GM18505 (cell line): ENCODE measurements at regions not wholly inside any gene's neighbourhood (a gene's known extent, or its start where the extent isn't known, plus 50 kb on each side); places are given as distances from the start of the nearest gene placed in this dataset.
"Not testable (repeated sequence)": the region's sequence is repeated elsewhere in the genome, so short reads cannot be mapped to it uniquely, and the experiment has no call there.

ENCODE experiments used
- ATAC-seq: cut with Tn5 transposase; IDR thresholded peaks from one replicate; pipeline ENCODE4 v1.9.1; 2021; ENCODE audit not compliant: unreplicated experiment
- POLR2A ChIP-seq: IDR thresholded peaks from 4 replicates; pipeline ENCODE4 v1.6.1; 2011; ENCODE audit warnings: borderline replicate concordance; ENCODE audit not compliant: insufficient read depth, insufficient read length; ENCODE audit errors: extremely low read depth

DNA sequence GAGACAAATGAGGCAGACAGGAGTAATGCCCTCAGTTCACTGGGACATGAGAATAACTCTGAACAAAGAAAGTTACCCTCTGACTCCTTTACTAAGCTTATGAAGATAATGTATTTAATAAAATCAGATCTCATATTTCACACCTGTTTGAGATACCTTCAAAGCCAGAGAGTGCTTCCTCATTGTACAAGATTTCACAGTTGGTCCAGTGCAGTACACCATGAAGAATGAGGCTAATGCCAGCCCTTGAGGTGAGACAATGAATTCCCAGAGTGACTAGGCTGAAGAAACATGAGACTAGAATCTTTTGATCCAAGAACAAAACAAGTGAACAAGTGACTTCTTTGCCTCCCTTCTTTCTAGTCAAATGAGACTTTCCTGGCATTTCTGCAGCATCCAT, 1133.8 kb downstream of the TUSC7 start:
- no peak for ATAC-seq
- no peak for TF ChIP-seq POLR2A

DNA sequence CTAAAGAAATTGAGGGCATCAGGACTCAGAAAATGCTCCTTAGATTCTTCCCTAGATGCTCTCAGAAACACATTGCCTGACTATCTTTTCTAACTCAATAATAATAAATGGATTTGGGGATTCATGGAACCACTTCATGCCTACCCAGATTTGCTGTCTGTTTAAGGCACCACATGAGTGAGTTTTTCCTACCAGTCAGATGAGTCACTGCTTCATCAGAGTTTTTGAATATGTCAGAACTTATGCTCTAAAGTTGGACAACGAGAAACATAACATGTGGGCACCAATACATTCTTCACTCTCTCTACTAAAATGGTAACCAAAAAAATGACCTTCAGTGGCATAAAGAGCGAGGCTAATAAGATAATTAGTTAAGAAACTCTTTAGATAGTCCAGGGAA, 1135.1 kb downstream of the TUSC7 start:
- TF ChIP-seq POLR2A = no peak
- no peak for ATAC-seq

DNA sequence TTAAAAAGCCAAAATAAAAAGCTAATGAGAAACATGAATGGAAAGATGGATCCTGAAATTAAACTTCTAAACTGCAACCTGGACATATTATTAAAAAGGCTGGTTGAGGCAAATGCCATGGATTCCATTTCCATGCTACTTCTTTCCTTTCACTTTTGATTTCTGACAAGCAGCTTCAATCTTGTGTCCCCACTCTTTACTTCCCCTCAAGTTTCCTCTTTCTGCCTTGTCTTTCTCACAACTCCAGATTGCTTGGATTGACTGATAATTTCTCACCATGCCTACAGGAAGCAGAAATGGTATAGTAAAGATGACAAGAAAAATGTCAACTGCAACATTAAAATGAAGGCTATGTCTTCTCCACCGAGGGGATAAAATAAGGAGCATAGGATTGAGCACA, 1136.7 kb downstream of the TUSC7 start:
- TF ChIP-seq POLR2A = no peak
- ATAC-seq = no peak

DNA sequence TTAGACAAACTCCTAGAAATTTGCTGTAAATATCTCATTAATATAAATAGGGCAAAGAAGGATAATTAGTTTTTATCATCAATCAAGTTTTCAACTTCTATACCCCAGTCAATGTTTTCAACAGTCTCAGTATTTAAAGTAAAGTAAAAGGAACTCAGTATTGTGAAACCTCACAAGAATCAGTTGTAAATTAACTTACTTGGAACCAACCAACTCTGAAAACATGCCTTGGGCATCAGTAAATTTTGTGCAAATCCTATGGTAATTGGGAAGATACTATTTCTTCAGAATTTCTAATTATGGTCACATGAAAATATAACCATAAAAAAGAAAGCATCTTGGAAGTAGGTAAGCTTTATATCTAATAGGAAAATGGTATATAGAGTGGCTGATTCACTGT, 1139.0 kb downstream of the TUSC7 start:
- ATAC-seq = no peak
- TF ChIP-seq POLR2A = no peak

DNA sequence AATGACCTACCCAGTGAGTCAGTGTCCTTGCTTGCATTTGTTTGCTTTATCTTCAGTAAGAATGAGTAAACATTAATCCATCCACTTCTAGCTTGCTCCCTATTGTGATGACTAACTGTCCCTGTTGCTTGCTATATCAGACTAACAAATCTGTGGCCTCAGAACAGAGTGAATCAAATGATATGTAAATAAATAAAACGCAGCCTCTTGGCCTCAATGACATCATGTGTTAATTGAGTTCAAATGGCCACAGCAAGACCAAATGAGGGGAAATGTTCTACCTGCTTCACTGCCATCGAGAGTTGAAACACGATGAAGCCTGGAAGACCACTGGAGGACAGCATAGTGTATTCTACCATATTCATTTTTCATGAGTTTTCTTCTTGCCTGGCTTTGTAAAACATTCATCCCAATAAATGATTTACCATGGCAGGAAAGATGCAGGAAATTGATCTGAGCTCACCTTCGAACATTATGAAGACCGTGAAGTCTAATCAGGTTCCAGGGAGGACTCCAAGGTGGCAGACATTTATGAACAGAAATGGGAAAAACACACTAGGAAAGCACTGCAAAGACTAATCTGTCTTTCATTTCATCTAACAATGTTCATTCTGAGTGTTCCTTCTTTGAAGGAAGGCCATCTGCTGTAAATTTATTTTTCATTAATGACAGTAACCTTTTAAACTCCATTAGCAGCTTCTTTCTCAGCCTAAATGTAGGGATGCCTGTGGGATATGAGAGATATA, 1144.5 kb downstream of the TUSC7 start:
- TF ChIP-seq POLR2A = no peak

DNA sequence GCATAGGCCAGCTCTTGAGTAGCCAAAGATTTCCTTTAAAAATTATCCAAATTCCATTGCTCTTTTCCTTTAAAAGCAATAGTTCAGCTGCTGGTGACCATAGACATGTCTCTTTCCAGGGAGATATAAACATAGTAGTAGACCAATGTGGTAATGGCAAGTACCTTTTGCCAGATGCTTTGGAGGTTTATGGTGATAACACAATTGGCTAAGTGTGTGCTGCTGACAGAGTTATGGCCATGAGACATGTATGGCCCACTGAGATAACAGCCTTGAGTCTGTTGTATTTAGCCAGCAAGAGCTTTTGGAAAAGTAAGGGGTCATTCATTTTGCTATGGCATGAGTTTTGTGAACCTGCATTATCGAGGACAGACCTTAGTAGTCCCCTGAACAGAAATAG, 1146.8 kb downstream of the TUSC7 start:
- no peak for ATAC-seq
- no peak for TF ChIP-seq POLR2A

More for the DNA sequence above, 1144.5 kb downstream of the TUSC7 start:
- ATAC-seq = no peak

DNA sequence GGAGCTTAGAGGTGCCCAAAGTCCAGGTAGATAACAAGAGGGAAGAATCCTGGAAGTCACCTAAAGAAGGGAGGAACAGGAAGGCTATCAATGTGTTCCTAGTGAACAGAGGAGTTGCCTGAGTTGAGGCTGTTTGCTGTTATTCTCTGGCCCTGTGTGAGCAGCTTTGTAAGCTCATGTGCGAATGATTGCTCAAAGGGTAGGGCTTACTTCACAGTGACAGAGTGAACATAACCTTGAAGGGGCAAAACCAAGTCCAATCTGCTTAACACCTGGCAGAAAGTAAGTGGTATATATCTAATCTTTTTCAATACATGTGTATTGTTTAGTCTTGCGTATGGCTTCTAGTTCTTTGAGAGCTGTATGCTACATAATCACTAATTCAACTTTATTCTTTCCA, 1153.6 kb downstream of the TUSC7 start:
- no peak for ATAC-seq

DNA sequence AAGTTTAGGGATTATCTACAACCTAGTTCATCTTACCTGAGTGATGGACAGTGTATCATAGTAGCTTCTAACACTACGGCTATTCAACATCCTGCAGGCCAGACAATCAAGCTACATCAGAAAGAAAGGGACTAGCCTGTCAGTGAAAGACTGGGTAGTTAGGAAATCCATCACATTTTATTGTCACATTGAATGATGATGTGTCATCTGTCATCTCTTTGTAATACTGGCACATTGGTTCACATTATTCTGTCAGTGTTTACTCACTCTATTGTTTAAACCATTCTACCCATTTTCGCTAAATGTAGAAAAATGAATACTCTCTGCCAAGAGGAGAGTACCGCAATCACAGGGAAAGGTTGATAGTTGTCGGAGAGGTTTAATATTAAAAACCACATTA, 1155.8 kb downstream of the TUSC7 start:
- no peak for ATAC-seq
- TF ChIP-seq POLR2A = no peak

More for the DNA sequence above, 1153.6 kb downstream of the TUSC7 start:
- TF ChIP-seq POLR2A = no peak

DNA sequence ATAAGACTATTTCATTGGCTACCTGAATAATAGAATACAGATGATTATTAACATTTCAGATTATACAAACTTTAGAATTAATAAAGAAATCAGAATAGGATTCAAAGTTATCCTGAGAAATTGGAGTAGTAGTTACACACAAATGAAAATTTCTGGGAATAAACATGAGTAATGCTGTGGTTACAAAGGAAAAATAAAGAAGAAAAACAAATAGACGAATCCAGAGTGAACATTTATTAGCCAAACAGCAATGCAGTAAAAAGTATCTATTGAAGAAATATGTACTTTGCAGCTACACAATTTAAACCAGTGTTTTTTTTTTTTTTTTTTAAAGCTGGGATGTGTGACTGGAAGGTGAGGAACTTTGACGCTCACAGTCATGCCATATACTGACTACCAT, 1159.2 kb downstream of the TUSC7 start:
- no peak for TF ChIP-seq POLR2A

DNA sequence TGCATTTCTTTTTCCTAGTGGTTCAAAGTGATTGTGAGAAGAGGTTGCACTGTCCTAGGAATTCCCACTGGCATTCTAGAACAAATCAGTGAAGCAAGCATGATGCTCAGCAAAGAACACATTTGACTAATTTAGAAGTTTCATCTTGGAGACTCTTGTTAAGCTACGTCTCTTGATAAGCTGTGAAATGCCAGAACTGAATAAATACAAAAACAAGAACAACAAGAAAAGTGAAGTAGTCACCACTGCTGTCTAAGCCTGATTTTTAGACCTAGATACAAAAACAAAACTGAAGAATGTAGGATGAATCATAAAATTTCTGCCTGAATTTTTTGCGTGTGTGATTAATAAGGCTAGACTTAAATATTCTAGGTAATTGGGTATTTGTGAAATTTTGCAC, 1162.4 kb downstream of the TUSC7 start:
- no peak for ATAC-seq
- no peak for TF ChIP-seq POLR2A

More for the DNA sequence above, 1159.2 kb downstream of the TUSC7 start:
- ATAC-seq = no peak

DNA sequence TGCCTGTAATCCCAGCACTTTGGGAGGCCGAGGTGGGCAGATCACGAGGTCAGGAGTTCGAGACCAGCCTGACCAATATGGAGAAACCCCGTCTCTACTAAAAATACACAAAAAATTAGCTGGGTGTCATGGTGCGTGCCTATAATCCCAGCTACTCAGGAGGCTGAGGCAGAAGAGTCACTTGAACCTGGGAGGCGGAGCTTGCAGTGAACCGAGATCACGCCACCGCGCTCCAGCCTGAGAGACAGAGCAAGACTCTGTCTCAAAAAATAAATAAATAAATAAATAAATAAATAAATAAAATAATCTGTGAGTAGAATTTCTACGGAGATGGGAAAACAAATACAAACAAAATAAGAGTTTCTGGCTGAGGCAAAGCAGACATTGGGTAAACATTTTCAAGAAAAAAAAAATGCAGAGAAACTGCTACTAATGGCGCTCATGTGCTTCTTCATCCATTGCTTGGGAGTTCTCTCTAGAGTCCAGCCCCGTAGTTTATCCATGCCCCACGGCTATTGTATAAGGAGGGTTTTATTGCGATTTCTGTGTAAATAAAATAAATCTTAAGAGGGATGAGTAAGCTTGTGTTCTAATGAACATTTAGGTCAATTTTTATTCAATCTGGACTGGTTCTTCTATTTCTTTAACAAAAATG, 1161.9 kb downstream of the IGSF11 start:
- ATAC-seq = not testable (repeated sequence)

DNA sequence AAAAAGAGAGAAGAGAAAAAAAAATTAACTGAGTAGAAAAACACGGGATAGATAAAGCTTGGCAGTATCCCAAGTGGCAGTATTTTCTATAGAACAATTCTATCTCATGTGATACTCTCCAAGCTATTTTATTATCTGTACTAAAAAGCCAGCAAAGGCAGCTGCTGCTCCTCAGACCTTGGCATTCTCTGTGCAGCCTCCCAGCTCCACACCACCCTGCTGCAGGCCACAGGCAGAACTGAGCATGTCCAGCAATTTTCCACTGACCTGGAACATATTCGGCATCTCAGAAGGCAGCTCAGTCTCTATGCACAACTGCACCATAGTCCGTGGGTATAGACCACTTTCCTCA, 1161.4 kb downstream of the IGSF11 start:
- ATAC-seq = no peak
- TF ChIP-seq POLR2A = no peak

DNA sequence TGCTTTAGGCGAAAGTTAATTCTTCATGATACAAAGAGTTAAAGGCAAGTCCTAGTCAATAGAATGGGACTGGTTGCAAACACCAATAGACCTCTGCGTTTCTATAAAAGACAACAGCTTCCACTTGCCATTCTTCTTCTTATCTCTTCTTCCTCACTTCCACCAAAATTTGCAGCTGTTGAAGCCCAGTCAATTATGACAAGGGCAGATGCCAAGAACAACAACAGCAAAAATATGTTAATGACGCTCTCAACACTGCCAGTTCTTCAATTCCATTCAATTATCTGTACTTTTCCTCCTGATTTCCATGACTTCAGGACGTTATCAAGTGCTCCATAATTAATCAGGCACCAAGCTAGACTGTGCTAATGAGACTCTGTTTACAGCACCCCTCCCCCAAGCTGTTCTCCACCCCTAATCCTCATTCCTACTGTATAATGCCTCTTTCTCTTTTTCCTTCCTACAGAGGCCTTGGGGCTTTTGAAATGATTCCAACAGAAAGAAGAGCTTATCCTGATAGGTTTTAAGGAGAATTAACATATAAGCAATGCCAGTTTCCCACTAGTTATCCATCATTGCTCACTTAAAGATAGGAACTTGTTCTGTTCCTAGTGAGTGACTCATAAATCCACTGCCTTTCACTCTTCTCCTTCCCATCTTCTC, 1160.5 kb downstream of the IGSF11 start:
- no peak for ATAC-seq

DNA sequence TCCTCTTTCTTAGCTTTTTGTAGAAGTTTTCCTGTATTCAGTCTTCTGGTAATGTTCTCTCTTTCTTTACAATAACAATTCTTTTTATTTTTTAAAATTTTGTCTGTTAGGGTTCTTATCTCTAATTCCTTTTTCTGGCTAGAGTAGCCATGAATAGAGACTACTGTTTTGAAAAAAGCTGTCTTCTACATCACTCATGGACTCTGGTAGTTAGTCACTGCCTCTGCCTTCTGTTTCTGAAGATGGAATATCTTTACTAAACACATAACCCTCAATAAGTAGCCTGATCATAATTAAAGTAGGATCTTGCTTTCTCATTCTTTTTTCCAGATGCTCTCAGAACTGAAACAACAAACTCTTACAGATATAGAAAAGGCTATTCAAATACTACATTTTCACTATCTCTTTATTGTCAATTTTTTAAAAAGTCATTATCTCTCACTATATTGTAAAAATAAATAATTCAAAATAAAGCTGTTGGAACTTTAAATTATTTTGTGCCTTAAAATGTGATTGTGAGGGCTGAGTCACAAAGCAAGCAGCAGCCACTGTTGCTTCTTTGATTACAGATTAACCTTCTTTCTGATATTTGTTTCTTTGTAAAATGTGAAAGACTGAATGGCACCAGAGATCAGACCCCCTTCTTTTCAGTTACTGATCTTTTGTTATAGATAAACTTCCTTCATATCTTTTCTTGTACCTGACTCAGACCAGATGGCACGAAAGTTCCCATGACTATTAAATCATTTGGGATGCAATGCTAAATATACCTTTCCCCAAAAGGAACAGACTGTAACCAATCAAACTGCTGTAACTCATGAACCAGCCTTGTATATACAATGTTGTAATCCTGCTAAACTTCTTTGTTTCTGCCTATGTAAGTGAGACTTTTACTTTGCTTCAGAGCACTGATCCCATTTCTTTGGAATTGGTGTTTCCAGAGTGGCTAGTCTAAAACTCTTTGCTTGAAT, 1159.5 kb downstream of the IGSF11 start:
- ATAC-seq = no peak
- TF ChIP-seq POLR2A = no peak

More for the DNA sequence above, 1160.5 kb downstream of the IGSF11 start:
- TF ChIP-seq POLR2A = no peak

DNA sequence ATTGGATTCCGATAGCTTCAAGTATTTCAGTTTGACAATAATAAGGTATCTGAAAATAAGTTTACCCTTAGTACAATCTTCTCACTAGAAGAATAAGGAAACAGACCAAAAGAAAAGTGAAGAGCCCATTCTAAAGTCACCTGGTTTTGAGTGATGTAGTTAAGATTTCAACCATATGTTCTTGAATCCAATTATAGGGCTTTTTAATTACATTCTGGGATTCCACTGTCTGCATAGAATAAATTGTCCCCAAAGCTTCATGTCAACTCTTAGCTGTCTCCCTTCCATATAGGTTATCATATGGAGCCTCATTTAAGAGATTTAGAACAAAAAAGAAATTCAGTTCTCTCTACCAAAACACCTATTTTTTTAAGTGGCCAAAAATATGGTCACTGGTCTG, 1158.8 kb downstream of the IGSF11 start:
- no peak for ATAC-seq
- TF ChIP-seq POLR2A = no peak
